ENCODE measurements at regions not wholly inside any gene's neighbourhood (a gene's known extent, or its start where the extent isn't known, plus 50 kb on each side); places are given as distances from the start of the nearest gene placed in this dataset.

DNA sequence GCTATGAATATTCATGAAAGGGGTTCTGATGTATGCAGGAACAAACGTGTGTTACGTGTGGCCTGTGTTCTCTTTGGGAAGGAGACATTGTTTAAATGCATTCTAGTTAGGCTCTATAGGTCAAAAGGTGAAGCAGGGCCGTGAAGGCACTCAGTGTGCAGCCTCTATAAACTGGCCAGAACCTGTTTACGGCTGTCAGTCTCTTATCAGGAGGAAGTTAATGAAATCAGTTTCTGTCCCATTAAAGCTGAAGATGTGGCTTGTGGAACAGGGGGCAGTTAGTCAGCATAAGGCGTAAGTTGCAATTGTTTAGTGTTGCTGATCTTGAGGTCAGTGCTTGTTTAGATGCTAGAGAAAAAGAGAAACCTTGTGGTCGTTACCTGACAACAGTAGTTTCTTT, 111.5 kb upstream of the KCNG1 start:
- TF ChIP-seq, protein P1, sequence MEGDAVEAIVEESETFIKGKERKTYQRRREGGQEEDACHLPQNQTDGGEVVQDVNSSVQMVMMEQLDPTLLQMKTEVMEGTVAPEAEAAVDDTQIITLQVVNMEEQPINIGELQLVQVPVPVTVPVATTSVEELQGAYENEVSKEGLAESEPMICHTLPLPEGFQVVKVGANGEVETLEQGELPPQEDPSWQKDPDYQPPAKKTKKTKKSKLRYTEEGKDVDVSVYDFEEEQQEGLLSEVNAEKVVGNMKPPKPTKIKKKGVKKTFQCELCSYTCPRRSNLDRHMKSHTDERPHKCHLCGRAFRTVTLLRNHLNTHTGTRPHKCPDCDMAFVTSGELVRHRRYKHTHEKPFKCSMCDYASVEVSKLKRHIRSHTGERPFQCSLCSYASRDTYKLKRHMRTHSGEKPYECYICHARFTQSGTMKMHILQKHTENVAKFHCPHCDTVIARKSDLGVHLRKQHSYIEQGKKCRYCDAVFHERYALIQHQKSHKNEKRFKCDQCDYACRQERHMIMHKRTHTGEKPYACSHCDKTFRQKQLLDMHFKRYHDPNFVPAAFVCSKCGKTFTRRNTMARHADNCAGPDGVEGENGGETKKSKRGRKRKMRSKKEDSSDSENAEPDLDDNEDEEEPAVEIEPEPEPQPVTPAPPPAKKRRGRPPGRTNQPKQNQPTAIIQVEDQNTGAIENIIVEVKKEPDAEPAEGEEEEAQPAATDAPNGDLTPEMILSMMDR (IDR thresholded peaks at IDR 0.05), result no peak
- no peak for TF ChIP-seq EZH2 (IDR thresholded peaks at IDR 0.05; ENCODE audit: borderline replicate concordance, insufficient read depth, low read depth, low read length, poor library complexity, severe bottlenecking)
